Body of pancreas (tissue), 4 donors: ENCODE measurements at regions not wholly inside any gene's neighbourhood (a gene's known extent, or its start where the extent isn't known, plus 50 kb on each side); places are given as distances from the start of the nearest gene placed in this dataset.

Experiments used
- POLR2A ChIP-seq, 3 donors: fragments of 450-650 bp; IDR thresholded peaks; one replicate each; pipeline ENCODE4 v1.6.1; 2016; ENCODE audit warnings: antibody characterized with exemption in 3 of 3, mild to moderate bottlenecking in 2 of 3
- TF ChIP-seq, protein P1 (sequence below), 7 experiments: fragments of 450-650 bp in 4 of 7; fragments of 200-600 bp in 3 of 7; sonication (generic) in 3 of 7; IDR thresholded peaks; one replicate each; pipeline ENCODE4 v1.5.1; 2016 to 2019; ENCODE audit warnings: antibody characterized with exemption in 7 of 7

DNA sequence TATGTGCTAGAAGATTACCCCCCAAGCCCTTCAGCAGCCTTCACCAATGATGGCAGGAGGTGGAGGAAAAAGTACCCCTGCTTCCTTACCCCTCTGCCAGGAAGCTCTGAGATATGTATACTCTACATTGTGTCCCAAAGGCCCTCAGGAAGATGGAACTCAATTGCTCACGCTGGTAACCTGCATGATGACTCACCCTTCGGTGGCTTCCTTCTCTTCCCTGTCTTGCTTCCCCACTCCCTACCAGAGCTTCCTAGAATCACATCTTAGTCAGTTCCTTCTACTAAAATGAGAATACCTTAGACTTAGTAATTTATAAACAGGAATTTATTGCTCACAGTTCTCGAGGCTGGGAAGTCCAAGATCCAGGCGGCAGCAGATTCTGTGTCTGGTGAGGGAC is 405.6 kb downstream of the TYW1 start:
- no peak for TF ChIP-seq POLR2A (IDR thresholded peaks at IDR 0.05)
- TF ChIP-seq, protein P1, sequence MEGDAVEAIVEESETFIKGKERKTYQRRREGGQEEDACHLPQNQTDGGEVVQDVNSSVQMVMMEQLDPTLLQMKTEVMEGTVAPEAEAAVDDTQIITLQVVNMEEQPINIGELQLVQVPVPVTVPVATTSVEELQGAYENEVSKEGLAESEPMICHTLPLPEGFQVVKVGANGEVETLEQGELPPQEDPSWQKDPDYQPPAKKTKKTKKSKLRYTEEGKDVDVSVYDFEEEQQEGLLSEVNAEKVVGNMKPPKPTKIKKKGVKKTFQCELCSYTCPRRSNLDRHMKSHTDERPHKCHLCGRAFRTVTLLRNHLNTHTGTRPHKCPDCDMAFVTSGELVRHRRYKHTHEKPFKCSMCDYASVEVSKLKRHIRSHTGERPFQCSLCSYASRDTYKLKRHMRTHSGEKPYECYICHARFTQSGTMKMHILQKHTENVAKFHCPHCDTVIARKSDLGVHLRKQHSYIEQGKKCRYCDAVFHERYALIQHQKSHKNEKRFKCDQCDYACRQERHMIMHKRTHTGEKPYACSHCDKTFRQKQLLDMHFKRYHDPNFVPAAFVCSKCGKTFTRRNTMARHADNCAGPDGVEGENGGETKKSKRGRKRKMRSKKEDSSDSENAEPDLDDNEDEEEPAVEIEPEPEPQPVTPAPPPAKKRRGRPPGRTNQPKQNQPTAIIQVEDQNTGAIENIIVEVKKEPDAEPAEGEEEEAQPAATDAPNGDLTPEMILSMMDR (IDR thresholded peaks at IDR 0.05): no peak
